ENCODE measurements at regions not wholly inside any gene's neighbourhood (a gene's known extent, or its start where the extent isn't known, plus 50 kb on each side); places are given as distances from the start of the nearest gene placed in this dataset.

DNA sequence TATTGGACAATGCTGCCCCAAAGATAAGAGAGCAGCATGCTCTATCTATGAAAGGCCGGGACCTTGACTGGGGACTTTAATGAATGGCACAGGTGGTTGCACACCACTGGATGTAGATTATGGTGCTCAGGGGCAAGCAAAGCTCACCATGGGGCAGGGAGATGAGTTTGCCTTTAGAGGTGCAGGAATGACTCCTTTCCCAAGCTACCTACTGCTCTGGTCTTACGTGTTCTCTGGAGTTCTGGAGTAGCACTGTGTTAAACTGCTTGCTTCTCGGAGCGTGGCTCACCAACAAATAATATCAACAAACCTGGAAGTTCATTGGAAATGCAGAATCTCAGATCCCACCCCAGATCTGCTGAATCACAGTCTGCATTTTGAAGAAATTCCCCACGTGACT lies 445.3 kb downstream of the RPS24 start:
- intact Hi-C loops (cut with micrococcal nuclease; ENCODE audit: unreplicated experiment), result no loop called here
- DNase-seq, result no peak
- no peak for TF ChIP-seq EZH2 (IDR thresholded peaks at IDR 0.05; ENCODE audit: low read depth)
- TF ChIP-seq, protein P1, sequence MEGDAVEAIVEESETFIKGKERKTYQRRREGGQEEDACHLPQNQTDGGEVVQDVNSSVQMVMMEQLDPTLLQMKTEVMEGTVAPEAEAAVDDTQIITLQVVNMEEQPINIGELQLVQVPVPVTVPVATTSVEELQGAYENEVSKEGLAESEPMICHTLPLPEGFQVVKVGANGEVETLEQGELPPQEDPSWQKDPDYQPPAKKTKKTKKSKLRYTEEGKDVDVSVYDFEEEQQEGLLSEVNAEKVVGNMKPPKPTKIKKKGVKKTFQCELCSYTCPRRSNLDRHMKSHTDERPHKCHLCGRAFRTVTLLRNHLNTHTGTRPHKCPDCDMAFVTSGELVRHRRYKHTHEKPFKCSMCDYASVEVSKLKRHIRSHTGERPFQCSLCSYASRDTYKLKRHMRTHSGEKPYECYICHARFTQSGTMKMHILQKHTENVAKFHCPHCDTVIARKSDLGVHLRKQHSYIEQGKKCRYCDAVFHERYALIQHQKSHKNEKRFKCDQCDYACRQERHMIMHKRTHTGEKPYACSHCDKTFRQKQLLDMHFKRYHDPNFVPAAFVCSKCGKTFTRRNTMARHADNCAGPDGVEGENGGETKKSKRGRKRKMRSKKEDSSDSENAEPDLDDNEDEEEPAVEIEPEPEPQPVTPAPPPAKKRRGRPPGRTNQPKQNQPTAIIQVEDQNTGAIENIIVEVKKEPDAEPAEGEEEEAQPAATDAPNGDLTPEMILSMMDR (conservative IDR thresholded peaks at IDR 0.05), result no peak
- Histone ChIP-seq H3K27me3 (ENCODE audit: insufficient read depth, low read depth) (peaks cover 26% of the 10 kb centered on the region), H4K20me1 (ENCODE audit: insufficient read depth) (no peaks in the 10 kb centered on the region), H3K4me3 (no peak overlapping the region), H3K4me2 (no peak overlapping the region), H3K36me3 (ENCODE audit: low read depth) (no peaks in the 10 kb centered on the region), H3K9me2 (ENCODE audit: insufficient read depth) (no peaks in the 10 kb centered on the region), H3K27ac (no peak overlapping the region), H3K4me1 (replicated peaks; ENCODE audit: insufficient read depth) (no peaks in the 10 kb centered on the region), H3K9me3 (ENCODE audit: insufficient read depth, low read depth) (no peaks in the 10 kb centered on the region), H3K79me2 (ENCODE audit: low read depth) (no peaks in the 10 kb centered on the region), H3F3A (ENCODE audit: insufficient read depth, low read depth) (no peaks in the 10 kb centered on the region), H2AFZ (no peak overlapping the region)
- ChIA-PET POLR2A (ENCODE audit: unreplicated experiment) (no interaction called here), CTCF (no interaction called here)
- BruUV-seq (replicated peaks), result no TSS peak

DNA sequence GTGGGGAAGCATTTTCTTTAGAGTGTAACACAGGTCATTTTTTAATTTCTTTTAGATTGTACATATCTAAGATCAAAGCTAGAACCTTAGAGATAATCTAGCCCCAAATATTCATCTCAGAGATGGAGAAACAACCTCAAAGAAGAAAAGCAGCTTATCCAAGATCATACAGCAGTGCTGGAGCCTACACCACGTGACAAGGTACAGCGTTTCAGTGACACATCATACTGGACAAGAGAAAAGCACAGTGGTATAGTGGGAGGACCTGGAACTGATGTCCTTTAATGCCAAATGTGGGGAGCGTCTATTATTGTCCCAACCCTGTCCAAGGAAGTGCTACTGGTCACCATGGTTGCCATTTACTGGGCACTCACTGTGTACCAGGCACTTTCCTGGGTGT lies 445.8 kb downstream of the RPS24 start:
- ChIA-PET CTCF (no interaction called here), POLR2A (ENCODE audit: unreplicated experiment) (no interaction called here)
- H3K4me3 ChIP-seq, result no peak overlapping the region
- H3K27ac ChIP-seq, result no peak overlapping the region
- intact Hi-C loops (cut with micrococcal nuclease; ENCODE audit: unreplicated experiment), result no loop called here
- H2AFZ ChIP-seq, result no peak overlapping the region
- no peak for DNase-seq
- no peak for TF ChIP-seq EZH2 (IDR thresholded peaks at IDR 0.05; ENCODE audit: low read depth)
- TF ChIP-seq, protein P1 (conservative IDR thresholded peaks at IDR 0.05), result no peak
- no peaks in the 10 kb centered on the region for H3K36me3 ChIP-seq (ENCODE audit: low read depth)
- H4K20me1 ChIP-seq (ENCODE audit: insufficient read depth), result no peaks in the 10 kb centered on the region
- no peaks in the 10 kb centered on the region for H3K9me2 ChIP-seq (ENCODE audit: insufficient read depth)
- H3F3A ChIP-seq (ENCODE audit: insufficient read depth, low read depth), result no peaks in the 10 kb centered on the region
- H3K27me3 ChIP-seq (ENCODE audit: insufficient read depth, low read depth), result peaks cover 26% of the 10 kb centered on the region
- no peaks in the 10 kb centered on the region for H3K9me3 ChIP-seq (ENCODE audit: insufficient read depth, low read depth)
- H3K4me2 ChIP-seq, result no peak overlapping the region
- BruUV-seq (replicated peaks), result no TSS peak
- no peaks in the 10 kb centered on the region for H3K79me2 ChIP-seq (ENCODE audit: low read depth)
- H3K4me1 ChIP-seq (replicated peaks; ENCODE audit: insufficient read depth), result no peaks in the 10 kb centered on the region

DNA sequence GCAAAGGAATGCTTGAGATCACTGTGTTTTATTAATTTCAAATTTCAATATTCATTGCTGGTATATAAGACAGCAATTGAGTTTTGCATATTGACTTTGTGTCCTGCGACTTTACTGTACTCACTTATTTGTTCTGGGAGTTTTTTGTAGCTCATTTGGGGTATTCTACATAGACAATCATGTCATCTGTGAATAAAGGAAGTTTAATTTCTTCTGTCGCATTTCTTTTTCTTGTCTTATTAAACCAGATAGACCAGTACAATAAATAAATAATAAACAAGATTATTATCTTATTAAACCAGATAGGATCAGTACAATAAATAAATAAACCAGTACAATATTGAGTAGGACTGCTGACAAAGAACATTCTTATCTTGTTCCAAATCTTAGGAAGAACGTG lies 448.2 kb downstream of the RPS24 start:
- BruUV-seq (replicated peaks), result no TSS peak
- CTCF ChIA-PET, result no interaction called here
- intact Hi-C loops (cut with micrococcal nuclease; ENCODE audit: unreplicated experiment), result no loop called here
- Histone ChIP-seq H3K4me3 (no peak overlapping the region), H3K9me2 (ENCODE audit: insufficient read depth) (no peaks in the 10 kb centered on the region), H3K27ac (no peak overlapping the region), H4K20me1 (ENCODE audit: insufficient read depth) (no peaks in the 10 kb centered on the region), H3K9me3 (ENCODE audit: insufficient read depth, low read depth) (no peaks in the 10 kb centered on the region), H3K36me3 (ENCODE audit: low read depth) (no peaks in the 10 kb centered on the region), H2AFZ (no peak overlapping the region), H3K4me2 (no peak overlapping the region), H3K4me1 (replicated peaks; ENCODE audit: insufficient read depth) (no peaks in the 10 kb centered on the region), H3K79me2 (ENCODE audit: low read depth) (no peaks in the 10 kb centered on the region), H3K27me3 (ENCODE audit: insufficient read depth, low read depth) (peaks cover 17% of the 10 kb centered on the region), H3F3A (ENCODE audit: insufficient read depth, low read depth) (no peaks in the 10 kb centered on the region)
- no peak for TF ChIP-seq EZH2 (IDR thresholded peaks at IDR 0.05; ENCODE audit: low read depth)
- TF ChIP-seq, protein P1 (conservative IDR thresholded peaks at IDR 0.05), result no peak
- no peak for DNase-seq
- POLR2A ChIA-PET (ENCODE audit: unreplicated experiment), result no interaction called here

Measured in PC-9 (cell line).